ENCODE measurements at regions not wholly inside any gene's neighbourhood (a gene's known extent, or its start where the extent isn't known, plus 50 kb on each side); places are given as distances from the start of the nearest gene placed in this dataset.

- no peak overlapping the region for H2BK20ac ChIP-seq (ENCODE audit: low read depth, low read length, poor library complexity, severe bottlenecking)
- no peak overlapping the region for H2BK12ac ChIP-seq (ENCODE audit: insufficient read length, low read depth, low read length)
- no peak overlapping the region for H3K4me3 Mint-ChIP-seq
- H3K27ac Mint-ChIP-seq, result peak overlapping the region in 1 of 3 experiments; percentile 71; a peak in 2 of 7 replicates
- H3K4me1 ChIP-seq (ENCODE audit: insufficient read depth, low read length), result no peaks in the 10 kb centered on the region
- H2AFZ ChIP-seq (ENCODE audit: low read length), result no peak overlapping the region
- no peaks in the 10 kb centered on the region for H3K4me1 Mint-ChIP-seq
- no peaks in the 10 kb centered on the region for H3K79me1 ChIP-seq (ENCODE audit: insufficient read depth, low read depth, low read length, poor library complexity, severe bottlenecking)
- no peaks in the 10 kb centered on the region for H4K20me1 ChIP-seq (ENCODE audit: control insufficient read depth, insufficient read depth, insufficient read length)
- no peak overlapping the region for H4K91ac ChIP-seq (ENCODE audit: insufficient read length, low read depth, low read length)
- H3K18ac ChIP-seq (ENCODE audit: insufficient read length, low read depth, low read length), result no peak overlapping the region
- H3K36me3 Mint-ChIP-seq (ENCODE audit: insufficient read depth in 1 of 3, low read depth in 3 of 3), result peaks cover 0 to 3% (median 0%) of the 10 kb centered on the region in 3 experiments; a peak in 1 of 7 replicates
- no peak overlapping the region for H3K14ac ChIP-seq (ENCODE audit: insufficient read depth, low read length)
- DNase-seq, result no peak
- H3K23me2 ChIP-seq (ENCODE audit: insufficient read length, low read depth, low read length, poor library complexity, severe bottlenecking), result no peaks in the 10 kb centered on the region
- WGBS (ENCODE audit: extremely low coverage, insufficient read length, low lambda C conversion rate), result no CpG with 5 or more reads among the region's 2 CpGs
- no peak overlapping the region for H4K8ac ChIP-seq (replicated peaks; ENCODE audit: insufficient read length, low read depth, low read length)
- H3K56ac ChIP-seq (ENCODE audit: insufficient read length, low read depth, low read length), result no peak overlapping the region
- H3K9ac ChIP-seq (ENCODE audit: extremely low read depth, insufficient read length, low read length), result no peak overlapping the region
- H3K23ac ChIP-seq (ENCODE audit: insufficient read length, low read depth, low read length), result no peak overlapping the region
- no peak overlapping the region for H3T11ph ChIP-seq (ENCODE audit: low read length)
- no peaks in the 10 kb centered on the region for H3K9me3 ChIP-seq (ENCODE audit: control insufficient read depth, low read depth, low read length)
- H3K79me2 ChIP-seq (ENCODE audit: insufficient read depth, low read length), result no peaks in the 10 kb centered on the region
- no peak overlapping the region for H2BK5ac ChIP-seq (ENCODE audit: insufficient read length, low read length)
- no peaks in the 10 kb centered on the region for H3K27me3 ChIP-seq (ENCODE audit: insufficient read depth, low read length)
- no peaks in the 10 kb centered on the region; the same call in 1 of the 2 replicates for H3K27me3 Mint-ChIP-seq (ENCODE audit: low read depth)
- no peak overlapping the region for H3K4me2 ChIP-seq (ENCODE audit: insufficient read depth, insufficient read length, low read length)
- no peak overlapping the region for H3K4ac ChIP-seq (ENCODE audit: low read depth, low read length)
- TF ChIP-seq CTCF (conservative IDR thresholded peaks at IDR 0.05), result no peak
- H2BK15ac ChIP-seq (ENCODE audit: low read depth, low read length), result no peak overlapping the region
- H4K5ac ChIP-seq (ENCODE audit: insufficient read length, low read depth, low read length), result no peak overlapping the region
- H2BK120ac ChIP-seq (ENCODE audit: low read depth, low read length, poor library complexity, severe bottlenecking), result no peak overlapping the region
- H3K27ac ChIP-seq (ENCODE audit: insufficient read length, low read depth, low read length), result no peak overlapping the region
- H2AK5ac ChIP-seq (ENCODE audit: insufficient read length, low read length), result no peak overlapping the region
- peaks cover 0 to 10% of the 10 kb centered on the region in 2 experiments; a peak in 3 of 5 replicates for H3K9me3 Mint-ChIP-seq
These were observed 67.0 kb downstream of the OR5AK2 start for GRCh38 chr11:57055744-57056143.
